K562 (cell line): ENCODE measurements at regions not wholly inside any gene's neighbourhood (a gene's known extent, or its start where the extent isn't known, plus 50 kb on each side); places are given as distances from the start of the nearest gene placed in this dataset.

Experiments used
- ATAC-seq: fragments of 200-7000 bp; cut with Tn5 transposase; 3 replicates; pipeline ENCODE4 v1.9.1; 2020; ENCODE audit warnings: moderate library complexity
- BruUV-seq: library from RNA; stranded (reverse); fragments of 400-500 nt; replicated peaks from 2 replicates; lab custom pipeline; 2021; lab: Mats Ljungman, UMichigan
- CTCF ChIA-PET: fragments of 300-600 bp; formaldehyde crosslinking; extraction: SDS; loops from one replicate; lab custom pipeline; 2021; ENCODE audit warnings: low intra/inter-chr PET ratio; lab: Yijun Ruan, JAX
- POLR2A ChIA-PET: fragments of 300-600, 350-650 bp; sonication (Branson Sonifier 250); formaldehyde crosslinking; extraction: SDS; loops from one replicate; lab custom pipeline; 2021; ENCODE audit warnings: antibody characterized with exemption, inconsistent platforms; lab: Yijun Ruan, JAX
- DNase-seq, 4 experiments: peaks; one replicate each; pipeline versions ENCODE4 v3.0.0 to v3.0.0-alpha.2; 2011 to 2018; ENCODE audit warnings: low spot score in 3 of 4, mixed read lengths in 3 of 4; ENCODE audit errors: extremely low read depth in 1 of 4
- FAIRE-seq: peaks from 2 replicates; lab custom pipeline; 2011; peaks lifted over from hg19 to GRCh38; lab: Jason Lieb, UNC
- H2AFZ ChIP-seq: 2 replicates; pipeline ENCODE4 v1.6.0; 2011; ENCODE audit warnings: low read depth, low read length, control low read depth, inconsistent platforms
- H3K27ac ChIP-seq: fragments of 200-600 bp; 3 replicates; pipeline ENCODE4 v1.8.0; 2011; ENCODE audit warnings: low read depth, mild to moderate bottlenecking, control low read depth, inconsistent platforms, low read length, moderate library complexity, mixed read lengths; ENCODE audit errors: extremely low read depth
- H3K27me3 ChIP-seq, 2 experiments: fragments of 300-600 bp in 1 of 2; 2 replicates in 1 of 2; 3 replicates in 1 of 2; pipeline versions ENCODE4 v1.6.0 to v1.8.0; 2011; ENCODE audit warnings: inconsistent platforms in 2 of 2, low read length in 2 of 2, mild to moderate bottlenecking in 1 of 2, mixed read lengths in 1 of 2, moderate library complexity in 1 of 2; ENCODE audit not compliant: control insufficient read depth in 2 of 2, insufficient read depth in 2 of 2
- H3K36me3 ChIP-seq: fragments of 300-600 bp; 3 replicates; pipeline ENCODE4 v1.8.0; 2011; ENCODE audit warnings: mild to moderate bottlenecking, low read length, inconsistent platforms; ENCODE audit not compliant: control insufficient read depth, insufficient read depth
- H3K4me1 ChIP-seq, 2 experiments: fragments of 200-600 bp in 1 of 2; replicated peaks in 1 of 2; 2 replicates in 1 of 2; 3 replicates in 1 of 2; pipeline versions ENCODE4 v1.5.1 to v1.8.0; 2011; ENCODE audit warnings: inconsistent platforms in 2 of 2, low read length in 2 of 2, mild to moderate bottlenecking in 1 of 2, mixed read lengths in 1 of 2, moderate library complexity in 1 of 2; ENCODE audit not compliant: control insufficient read depth in 2 of 2, insufficient read depth in 2 of 2
- H3K4me2 ChIP-seq: 2 replicates; pipeline ENCODE4 v1.6.1; 2011; ENCODE audit warnings: low read length, control low read depth, inconsistent platforms, mixed read lengths; ENCODE audit not compliant: insufficient read depth
- H3K4me3 ChIP-seq: fragments of 200-600 bp; sonication (generic), shearing (Covaris generic); 2 replicates; pipeline ENCODE4 v1.5.1; 2016; ENCODE audit warnings: control low read depth, inconsistent platforms
- H3K79me2 ChIP-seq: fragments of 200-600 bp; 3 replicates; pipeline ENCODE4 v1.8.0; 2011; ENCODE audit warnings: low read length, inconsistent platforms; ENCODE audit not compliant: control insufficient read depth, insufficient read depth
- H3K9ac ChIP-seq, 2 experiments: 2 replicates each; pipeline versions ENCODE4 v1.6.0 to v1.6.1; 2011; ENCODE audit warnings: low read depth in 2 of 2, low read length in 2 of 2, control low read depth in 1 of 2, inconsistent platforms in 1 of 2, mild to moderate bottlenecking in 1 of 2, mixed read lengths in 1 of 2; ENCODE audit not compliant: insufficient read depth in 1 of 2
- H3K9me1 ChIP-seq: one replicate; pipeline ENCODE4 v1.6.0; 2011; ENCODE audit warnings: inconsistent platforms, mild to moderate bottlenecking, low read length, moderate library complexity; ENCODE audit not compliant: control insufficient read depth, insufficient read depth
- H3K9me3 ChIP-seq: replicated peaks from 2 replicates; pipeline ENCODE4 v1.5.1; 2011; ENCODE audit warnings: low read depth, low read length, inconsistent platforms; ENCODE audit not compliant: control insufficient read depth, insufficient read depth
- H4K20me1 ChIP-seq: replicated peaks from 2 replicates; pipeline ENCODE4 v1.6.1; 2011; ENCODE audit warnings: low read length, inconsistent platforms, mixed read lengths; ENCODE audit not compliant: control insufficient read depth, insufficient read depth
- CHD4 ChIP-seq: fragments of 200-600 bp; sonication (generic); IDR thresholded peaks from 3 replicates; pipeline ENCODE4 v1.6.1; 2012; ENCODE audit warnings: low read depth, mild to moderate bottlenecking, mixed read lengths, low read length, inconsistent platforms; ENCODE audit not compliant: insufficient read depth, insufficient replicate concordance, poor library complexity, severe bottlenecking
- GABPB2 ChIP-seq: fragments of 250-450 bp; sonication (Bioruptor Pico); conservative IDR thresholded peaks from 2 replicates; pipeline ENCODE4 v1.5.1; 2021; ENCODE audit warnings: mild to moderate bottlenecking
- IRF9 ChIP-seq: fragments of 450-650 bp; IDR thresholded peaks from 2 replicates; pipeline ENCODE4 v1.6.1; 2016; ENCODE audit warnings: missing biosample characterization, missing genetic modification characterization
- MAZ ChIP-seq, 2 experiments: fragments of 450-650 bp in 1 of 2; sonication (generic) in 1 of 2; formaldehyde crosslinking; IDR thresholded peaks in 1 of 2; conservative IDR thresholded peaks in 1 of 2; 2 replicates each; pipeline versions ENCODE4 v1.4.0 to v1.5.0; 2020; ENCODE audit warnings: mild to moderate bottlenecking in 1 of 2, missing genetic modification reagents in 1 of 2
- NFYB ChIP-seq: IDR thresholded peaks from 2 replicates; pipeline ENCODE4 v1.6.1; 2011; ENCODE audit warnings: mild to moderate bottlenecking, moderate library complexity; ENCODE audit not compliant: insufficient read length; ENCODE audit errors: extremely low read depth
- RNF219 ChIP-seq: fragments of 250-450 bp; sonication (Bioruptor Pico); IDR thresholded peaks from 2 replicates; pipeline ENCODE4 v1.5.0; 2022; ENCODE audit warnings: mild to moderate bottlenecking
- VEZF1 ChIP-seq: fragments of 200-800 bp; sonication (Bioruptor generic); IDR thresholded peaks from 2 replicates; pipeline ENCODE4 v1.6.1; 2017; ENCODE audit warnings: missing genetic modification characterization, missing compliant biosample characterization
- ZFX ChIP-seq: sonication (generic); formaldehyde crosslinking; IDR thresholded peaks from 2 replicates; pipeline ENCODE4 v1.8.0; 2022; ENCODE audit warnings: mild to moderate bottlenecking, missing genetic modification reagents, moderate library complexity
- ZMIZ1 ChIP-seq, 2 experiments: fragments of 150-350 bp in 1 of 2; IDR thresholded peaks; 2 replicates each; pipeline ENCODE4 v1.6.1; 2012 to 2016; ENCODE audit warnings: low read depth in 2 of 2, low read length in 2 of 2, mild to moderate bottlenecking in 1 of 2, moderate library complexity in 1 of 2
- ZNF23 ChIP-seq: fragments of 250-450 bp; sonication (Bioruptor Pico); IDR thresholded peaks from 2 replicates; pipeline ENCODE4 v1.4.0; 2020; ENCODE audit warnings: mild to moderate bottlenecking
- ZNF639 ChIP-seq, 2 experiments: fragments of 200-800 bp in 1 of 2; sonication (Bioruptor generic) in 1 of 2; sonication (generic) in 1 of 2; formaldehyde crosslinking in 1 of 2; IDR thresholded peaks in 1 of 2; conservative IDR thresholded peaks in 1 of 2; 2 replicates each; pipeline versions ENCODE4 v1.5.0 to v1.6.1; 2016 to 2020; ENCODE audit warnings: missing compliant biosample characterization in 1 of 2, missing genetic modification characterization in 1 of 2, missing genetic modification reagents in 1 of 2
- in situ Hi-C: fragments of 300-500 bp; cut with MboI; formaldehyde crosslinking; loops from 4 replicates; pipeline ENCODE4 v1.15.0; 2018; ENCODE audit warnings: inconsistent platforms, mixed read lengths
- intact Hi-C: fragments of 100-400 bp; cut with micrococcal nuclease; formaldehyde crosslinking; loops from 2 replicates; pipeline ENCODE4 v1.14.2; 2022

GRCh38 chrX:63514569-63515080 is 163.5 kb upstream of the SPIN4 start:
- BruUV-seq, result no TSS peak
- Histone ChIP-seq H3K9ac (no peak overlapping the region), H3K36me3 (no peaks in the 10 kb centered on the region)
- TF ChIP-seq GABPB2 (CRISPR knock-in tag) (no peak), ZNF639 (CRISPR knock-in tag; conservative IDR thresholded peaks at IDR 0.05 in 1 of 2, IDR thresholded peaks at IDR 0.05 in 1 of 2) (no peak), IRF9 (tag) (no peak), ZFX (no peak), NFYB (no peak), ZMIZ1 (IDR thresholded peaks at IDR 0.05; ENCODE audit: low read depth in 2 of 2, low read length in 2 of 2) (no peak), ZNF23 (CRISPR knock-in tag) (no peak), RNF219 (CRISPR knock-in tag) (no peak), VEZF1 (CRISPR knock-in tag) (no peak), MAZ (CRISPR knock-in tag; conservative IDR thresholded peaks at IDR 0.05 in 1 of 2, IDR thresholded peaks at IDR 0.05 in 1 of 2) (no peak), CHD4 (no peak)

More at GRCh38 chrX:63514569-63515080, 163.5 kb upstream of the SPIN4 start:
- DNase-seq, result no peak
- no peaks in the 10 kb centered on the region for H3K79me2 ChIP-seq
- no peak for FAIRE-seq
- no peaks in the 10 kb centered on the region for H3K27me3 ChIP-seq
- no peak overlapping the region for H3K27ac ChIP-seq
- H3K9me1 ChIP-seq, result no peaks in the 10 kb centered on the region
- no peaks in the 10 kb centered on the region for H4K20me1 ChIP-seq
- no peak overlapping the region for H3K4me2 ChIP-seq
- POLR2A ChIA-PET, result no interaction called here
- ATAC-seq, result no peak
- in situ Hi-C loops (no loop called here), intact Hi-C loops (no loop called here)
- CTCF ChIA-PET, result no interaction called here
- no peaks in the 10 kb centered on the region; a peak in 1 of 5 replicates for H3K4me1 ChIP-seq
- H3K9me3 ChIP-seq, result no peaks in the 10 kb centered on the region
- H2AFZ ChIP-seq, result no peak overlapping the region
- H3K4me3 ChIP-seq, result no peak overlapping the region
